OCI-LY1 (cell line): ENCODE measurements at regions not wholly inside any gene's neighbourhood (a gene's known extent, or its start where the extent isn't known, plus 50 kb on each side); places are given as distances from the start of the nearest gene placed in this dataset.

Source experiments
- H2AFZ ChIP-seq: fragments of 200-600 bp; sonication (generic), shearing (Covaris generic); 2 replicates; pipeline ENCODE4 v1.6.0; 2014; ENCODE audit warnings: antibody characterized with exemption, mild to moderate bottlenecking, low read length
- H3F3A ChIP-seq: fragments of 200-600 bp; sonication (generic), shearing (Covaris generic); 2 replicates; pipeline ENCODE4 v1.6.0; 2014; ENCODE audit warnings: mild to moderate bottlenecking, antibody characterized with exemption, low read length, moderate library complexity; ENCODE audit not compliant: insufficient read depth
- H3K27ac ChIP-seq: fragments of 200-600 bp; sonication (generic); 2 replicates; pipeline ENCODE4 v1.5.1; 2014; ENCODE audit warnings: low read length, mixed run types, mild to moderate bottlenecking, low read depth; ENCODE audit not compliant: poor library complexity, severe bottlenecking
- H3K27me3 ChIP-seq: fragments of 200-600 bp; sonication (generic); 2 replicates; pipeline ENCODE4 v1.6.0; 2014; ENCODE audit warnings: antibody characterized with exemption, mild to moderate bottlenecking, low read length, moderate library complexity; ENCODE audit not compliant: insufficient read depth
- H3K36me3 ChIP-seq: fragments of 200-600 bp; sonication (generic); 2 replicates; pipeline ENCODE4 v1.6.1; 2014; ENCODE audit warnings: mild to moderate bottlenecking, antibody characterized with exemption, low read length, moderate library complexity, mixed read lengths; ENCODE audit not compliant: insufficient read depth
- H3K4me1 ChIP-seq: fragments of 200-600 bp; sonication (generic); 2 replicates; pipeline ENCODE4 v1.5.1; 2014; ENCODE audit warnings: mild to moderate bottlenecking, low read length, moderate library complexity; ENCODE audit not compliant: insufficient read depth, severe bottlenecking
- H3K4me2 ChIP-seq: fragments of 200-600 bp; sonication (generic), shearing (Covaris generic); 2 replicates; pipeline ENCODE4 v1.6.1; 2014; ENCODE audit warnings: low read length
- H3K4me3 ChIP-seq: fragments of 200-600 bp; sonication (generic); 2 replicates; pipeline ENCODE4 v1.5.1; 2014; ENCODE audit warnings: low read length, low read depth, mild to moderate bottlenecking, mixed read lengths; ENCODE audit not compliant: poor library complexity, severe bottlenecking
- H3K79me2 ChIP-seq: fragments of 200-600 bp; shearing (Covaris generic); 2 replicates; pipeline ENCODE4 v1.6.1; 2016; ENCODE audit warnings: mixed run types, low read length, mixed read lengths; ENCODE audit not compliant: insufficient read depth
- H3K9ac ChIP-seq: fragments of 200-600 bp; sonication (generic), shearing (Covaris generic); 2 replicates; pipeline ENCODE4 v1.6.1; 2014; ENCODE audit warnings: mild to moderate bottlenecking, low read length, mixed read lengths
- H3K9me2 ChIP-seq: fragments of 200-600 bp; sonication (generic), shearing (Covaris generic); 2 replicates; pipeline ENCODE4 v1.6.1; 2014; ENCODE audit warnings: low read depth, mild to moderate bottlenecking, low read length, mixed read lengths
- H3K9me3 ChIP-seq: fragments of 200-600 bp; shearing (Covaris generic); 2 replicates; pipeline ENCODE4 v1.6.1; 2014; ENCODE audit warnings: low read length, mixed read lengths
- H4K20me1 ChIP-seq: fragments of 200-600 bp; sonication (generic), shearing (Covaris generic); 2 replicates; pipeline ENCODE4 v1.6.0; 2016; ENCODE audit warnings: mild to moderate bottlenecking, low read length; ENCODE audit not compliant: insufficient read depth
- EZH2 ChIP-seq: fragments of 200-600 bp; sonication (generic), shearing (Covaris generic); IDR thresholded peaks from 2 replicates; pipeline ENCODE4 v1.8.0; 2017; ENCODE audit warnings: borderline replicate concordance, mixed run types, mild to moderate bottlenecking, antibody characterized with exemption, low read length, moderate library complexity, mixed read lengths
- TF ChIP-seq, protein P1 (sequence below): fragments of 200-600 bp; sonication (generic), shearing (Covaris generic); IDR thresholded peaks from 2 replicates; pipeline ENCODE4 v1.5.1; 2017; ENCODE audit warnings: mild to moderate bottlenecking, antibody characterized with exemption, low read length, moderate library complexity, mixed read lengths

- peak overlapping the region; percentile 88 for H3K9ac ChIP-seq
- H2AFZ ChIP-seq, result no peak overlapping the region
- H3K36me3 ChIP-seq, result peaks cover 22% of the 10 kb centered on the region
- TF ChIP-seq, protein P1, sequence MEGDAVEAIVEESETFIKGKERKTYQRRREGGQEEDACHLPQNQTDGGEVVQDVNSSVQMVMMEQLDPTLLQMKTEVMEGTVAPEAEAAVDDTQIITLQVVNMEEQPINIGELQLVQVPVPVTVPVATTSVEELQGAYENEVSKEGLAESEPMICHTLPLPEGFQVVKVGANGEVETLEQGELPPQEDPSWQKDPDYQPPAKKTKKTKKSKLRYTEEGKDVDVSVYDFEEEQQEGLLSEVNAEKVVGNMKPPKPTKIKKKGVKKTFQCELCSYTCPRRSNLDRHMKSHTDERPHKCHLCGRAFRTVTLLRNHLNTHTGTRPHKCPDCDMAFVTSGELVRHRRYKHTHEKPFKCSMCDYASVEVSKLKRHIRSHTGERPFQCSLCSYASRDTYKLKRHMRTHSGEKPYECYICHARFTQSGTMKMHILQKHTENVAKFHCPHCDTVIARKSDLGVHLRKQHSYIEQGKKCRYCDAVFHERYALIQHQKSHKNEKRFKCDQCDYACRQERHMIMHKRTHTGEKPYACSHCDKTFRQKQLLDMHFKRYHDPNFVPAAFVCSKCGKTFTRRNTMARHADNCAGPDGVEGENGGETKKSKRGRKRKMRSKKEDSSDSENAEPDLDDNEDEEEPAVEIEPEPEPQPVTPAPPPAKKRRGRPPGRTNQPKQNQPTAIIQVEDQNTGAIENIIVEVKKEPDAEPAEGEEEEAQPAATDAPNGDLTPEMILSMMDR, result no peak
- no peak for TF ChIP-seq EZH2
- peak overlapping the region; percentile 61 for H3K4me3 ChIP-seq
- H3K9me2 ChIP-seq, result no peaks in the 10 kb centered on the region
- H3F3A ChIP-seq, result 0 out of 2 replicates have a peak, but pooled peaks cover 4% of the 10 kb centered on the region
- H3K4me1 ChIP-seq, result peaks cover 52% of the 10 kb centered on the region
- no peaks in the 10 kb centered on the region for H3K27me3 ChIP-seq
- no peaks in the 10 kb centered on the region for H4K20me1 ChIP-seq
- peaks cover 8% of the 10 kb centered on the region; the same call in 1 of the 2 replicates for H3K9me3 ChIP-seq
- peak overlapping the region; percentile 86 for H3K27ac ChIP-seq
- H3K4me2 ChIP-seq, result peak overlapping the region; percentile 89
- peaks cover 36% of the 10 kb centered on the region for H3K79me2 ChIP-seq
Observed at GRCh38 chr2:144333143-144333555, 186.8 kb downstream of the ZEB2 start.

DNA sequence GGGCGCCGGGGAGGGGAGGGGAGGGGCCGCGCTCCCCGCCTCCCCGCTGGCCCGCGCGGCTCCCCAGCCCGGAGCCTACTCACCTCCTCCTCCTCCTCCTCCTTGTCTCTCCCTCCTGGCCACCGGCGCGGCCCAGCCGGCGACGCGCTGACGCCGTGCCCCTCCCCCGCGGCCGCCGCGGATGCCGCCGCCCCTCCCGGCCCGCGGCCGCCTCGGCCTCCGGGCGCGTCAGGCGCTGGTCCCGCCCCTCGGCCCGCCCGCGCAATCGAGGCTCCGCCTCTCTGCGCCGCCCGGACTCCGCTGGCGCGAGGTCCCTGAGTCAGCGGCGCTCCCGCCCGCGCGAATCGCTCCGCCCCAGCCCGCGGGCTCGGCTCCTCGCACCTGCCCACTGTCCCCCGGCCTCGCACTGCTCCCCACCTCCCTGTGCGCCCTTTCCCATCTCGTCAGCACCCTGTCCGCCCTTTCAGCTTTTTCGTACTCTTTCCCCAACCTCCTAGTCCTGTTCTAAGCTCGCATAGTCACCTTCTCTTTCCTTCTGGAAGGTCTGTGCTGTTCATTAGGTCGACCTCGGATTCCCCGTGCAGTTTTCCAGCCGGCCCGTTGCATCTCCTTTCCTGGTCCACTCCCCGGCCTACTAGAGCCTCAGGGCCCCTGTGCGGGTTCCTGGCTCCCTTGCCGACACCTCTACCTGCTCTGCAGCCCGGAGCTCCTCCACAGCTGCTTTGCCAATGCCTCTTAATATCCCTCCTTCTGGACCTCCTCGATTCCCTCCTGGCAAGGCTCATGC, 187.4 kb downstream of the ZEB2 start:
- H3K4me2 ChIP-seq, result peak overlapping the region; percentile 89
- peak overlapping the region; percentile 79 for H3K4me3 ChIP-seq
- H3K9me3 ChIP-seq, result peaks cover 8% of the 10 kb centered on the region; the same call in 1 of the 2 replicates
- peak overlapping the region; percentile 86 for H3K27ac ChIP-seq
- H3K36me3 ChIP-seq, result peaks cover 28% of the 10 kb centered on the region
- no peaks in the 10 kb centered on the region for H4K20me1 ChIP-seq
- H3K79me2 ChIP-seq, result peaks cover 42% of the 10 kb centered on the region
- peaks cover 56% of the 10 kb centered on the region for H3K4me1 ChIP-seq
- peak overlapping the region; percentile 100 for H3K9ac ChIP-seq
- H3K9me2 ChIP-seq, result no peaks in the 10 kb centered on the region
- H2AFZ ChIP-seq, result no peak overlapping the region
- H3F3A ChIP-seq, result 0 out of 2 replicates have a peak, but pooled peaks cover 4% of the 10 kb centered on the region
- TF ChIP-seq EZH2, result no peak
- TF ChIP-seq, protein P1, result no peak
- H3K27me3 ChIP-seq, result no peaks in the 10 kb centered on the region

DNA sequence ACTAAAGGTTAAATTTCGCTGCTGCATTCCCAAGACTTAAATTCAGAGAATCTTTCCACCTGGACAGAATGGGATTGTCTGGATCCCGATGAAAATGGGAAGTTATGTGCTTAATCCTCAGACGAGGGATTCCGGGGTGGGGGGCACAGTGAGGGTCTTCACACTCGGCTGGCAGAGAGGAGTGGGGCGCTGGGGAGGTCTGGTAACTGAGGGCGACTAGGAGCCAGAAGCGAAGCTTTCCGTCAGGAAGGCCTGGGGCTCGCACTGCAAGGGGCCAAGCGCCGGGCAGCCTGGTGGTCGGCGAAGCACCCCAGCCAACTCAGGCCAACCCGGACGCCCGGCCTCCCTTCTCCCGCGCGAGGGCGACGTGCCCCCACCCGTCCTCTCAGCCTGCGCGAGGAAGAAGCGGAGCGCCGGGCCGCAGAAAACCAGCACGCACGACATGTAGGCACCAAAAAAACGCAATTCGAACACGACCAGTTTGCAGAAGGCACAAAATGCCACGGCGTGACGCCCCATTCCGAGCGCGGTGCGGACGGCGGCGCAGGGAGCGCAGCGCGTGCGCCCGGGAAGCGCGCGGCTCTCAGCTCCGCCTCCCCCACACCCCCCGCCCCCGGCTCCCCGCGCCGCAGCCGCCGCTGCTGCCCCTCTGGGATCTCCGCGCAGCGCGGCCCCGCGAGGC, 188.1 kb downstream of the ZEB2 start:
- peak overlapping the region; percentile 93 for H3K27ac ChIP-seq
- TF ChIP-seq, protein P1, result peak; percentile 21; the same call in 1 of the 2 replicates
- no peak for TF ChIP-seq EZH2
- no peaks in the 10 kb centered on the region for H4K20me1 ChIP-seq
- peaks cover 8% of the 10 kb centered on the region; the same call in 1 of the 2 replicates for H3K9me3 ChIP-seq
- no peaks in the 10 kb centered on the region for H3K27me3 ChIP-seq
- peaks cover 32% of the 10 kb centered on the region for H3K36me3 ChIP-seq
- H3K9me2 ChIP-seq, result no peaks in the 10 kb centered on the region
- H3F3A ChIP-seq, result 0 out of 2 replicates have a peak, but pooled peaks cover 4% of the 10 kb centered on the region
- peaks cover 49% of the 10 kb centered on the region for H3K79me2 ChIP-seq
- H3K4me2 ChIP-seq, result peak overlapping the region; percentile 98
- H3K9ac ChIP-seq, result peak overlapping the region; percentile 100
- H2AFZ ChIP-seq, result no peak overlapping the region
- H3K4me3 ChIP-seq, result peak overlapping the region; percentile 79
- peaks cover 63% of the 10 kb centered on the region for H3K4me1 ChIP-seq
